GM19099 (cell line): ENCODE measurements at regions not wholly inside any gene's neighbourhood (a gene's known extent, or its start where the extent isn't known, plus 50 kb on each side); places are given as distances from the start of the nearest gene placed in this dataset.
A peak's percentile ranks its signal among the peaks of the same experiment; 100 is the strongest.

Experiments
- POLR2A ChIP-seq: IDR thresholded peaks from 3 replicates; pipeline ENCODE4 v1.6.1; 2011; ENCODE audit warnings: low read depth; ENCODE audit not compliant: insufficient read length; ENCODE audit errors: extremely low read depth

DNA sequence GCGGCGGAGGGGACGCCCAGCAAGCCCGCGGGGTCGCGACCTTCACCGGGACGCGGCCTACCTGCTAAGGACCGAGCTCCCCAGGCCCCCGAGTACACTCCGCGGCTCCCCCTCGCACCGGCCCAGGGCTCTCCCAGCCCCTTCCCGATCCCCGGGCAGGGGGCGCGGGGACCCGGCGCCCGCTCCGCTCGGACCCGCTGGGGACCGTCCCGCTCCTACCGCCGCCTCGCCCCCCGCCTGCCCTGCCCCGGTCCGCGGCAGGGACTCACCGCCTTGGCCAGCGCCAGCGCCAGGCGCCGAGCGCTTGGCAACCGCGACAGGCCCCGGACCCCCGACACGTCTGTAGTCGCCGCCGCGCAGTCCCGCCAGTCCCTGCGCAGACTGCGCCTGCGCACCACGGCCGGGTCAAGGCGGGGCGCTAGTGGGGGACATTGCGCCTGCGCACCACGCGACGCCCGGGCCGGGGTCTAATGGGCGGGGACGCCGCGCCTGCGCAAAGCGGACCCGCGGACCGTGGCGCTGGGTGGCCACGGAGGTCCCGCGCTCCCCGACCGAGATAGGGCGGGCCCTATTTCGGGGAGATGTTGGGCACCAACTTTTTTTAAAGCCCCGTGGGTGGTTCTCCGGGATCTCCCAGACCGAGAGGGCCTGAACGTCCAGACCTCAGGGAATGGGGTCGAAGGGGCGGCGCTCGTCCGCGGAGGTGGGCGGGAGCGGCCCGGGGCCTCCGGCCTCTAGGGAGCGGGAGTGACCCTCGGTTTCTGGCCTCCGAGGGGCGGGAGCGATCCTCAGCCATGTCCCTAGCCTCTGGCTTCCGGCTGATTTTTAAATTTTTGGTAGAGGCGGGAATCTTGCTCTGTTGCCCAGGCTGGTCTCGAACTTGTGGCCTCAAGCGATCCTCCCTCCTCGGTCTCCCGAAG, 81.8 kb upstream of the TNK2 start:
- TF ChIP-seq POLR2A = peak; percentile 63
